Mesenchymal stem cell (in vitro differentiated cells and primary cell): ENCODE measurements at regions not wholly inside any gene's neighbourhood (a gene's known extent, or its start where the extent isn't known, plus 50 kb on each side); places are given as distances from the start of the nearest gene placed in this dataset.

Experiments
- DNase-seq: peaks from one replicate; pipeline ENCODE4 v3.0.0-alpha.2; 2013
- H2AFZ ChIP-seq: one replicate; pipeline ENCODE4 v1.6.1; 2013; ENCODE audit warnings: low read depth, mild to moderate bottlenecking, control low read depth, inconsistent platforms, low read length, moderate library complexity
- H2AK5ac ChIP-seq: 2 replicates; pipeline ENCODE4 v1.6.1; 2013; ENCODE audit warnings: low read length, moderate library complexity, mild to moderate bottlenecking, inconsistent platforms; ENCODE audit not compliant: severe bottlenecking
- H2BK120ac ChIP-seq: one replicate; pipeline ENCODE4 v1.6.1; 2013; ENCODE audit warnings: low read depth, mild to moderate bottlenecking, inconsistent platforms, low read length, moderate library complexity
- H2BK12ac ChIP-seq, 2 experiments: one replicate each; pipeline ENCODE4 v1.6.1; 2013; ENCODE audit warnings: inconsistent platforms in 2 of 2, low read length in 2 of 2, mild to moderate bottlenecking in 2 of 2, moderate library complexity in 2 of 2, control low read depth in 1 of 2
- H2BK15ac ChIP-seq: one replicate; pipeline ENCODE4 v1.6.1; 2013; ENCODE audit warnings: mild to moderate bottlenecking, low read depth, inconsistent platforms; ENCODE audit not compliant: poor library complexity, severe bottlenecking
- H2BK5ac ChIP-seq: 2 replicates; pipeline ENCODE4 v1.6.1; 2013; ENCODE audit warnings: low read depth, mild to moderate bottlenecking, low read length, control low read depth, inconsistent platforms; ENCODE audit not compliant: poor library complexity, severe bottlenecking
- H3K14ac ChIP-seq, 2 experiments: one replicate each; pipeline ENCODE4 v1.6.1; 2013; ENCODE audit warnings: inconsistent platforms in 2 of 2, low read length in 2 of 2, control low read depth in 1 of 2, mild to moderate bottlenecking in 1 of 2, moderate library complexity in 1 of 2
- H3K18ac ChIP-seq, 2 experiments: one replicate each; pipeline ENCODE4 v1.6.1; 2013; ENCODE audit warnings: inconsistent platforms in 2 of 2, low read length in 2 of 2, control low read depth in 1 of 2, low read depth in 1 of 2, mild to moderate bottlenecking in 1 of 2
- H3K23ac ChIP-seq, 2 experiments: one replicate each; pipeline ENCODE4 v1.6.1; 2013; ENCODE audit warnings: inconsistent platforms in 2 of 2, low read length in 2 of 2, mild to moderate bottlenecking in 2 of 2, moderate library complexity in 2 of 2, control low read depth in 1 of 2
- H3K27ac ChIP-seq: 2 replicates; pipeline ENCODE4 v1.5.1; 2013; ENCODE audit warnings: mild to moderate bottlenecking, moderate library complexity, low read length, control low read depth, inconsistent platforms; ENCODE audit not compliant: poor library complexity, severe bottlenecking
- H3K27me3 ChIP-seq, 2 experiments: 2 replicates each; pipeline versions ENCODE4 v1.6.1 to v1.7.0; 2013; ENCODE audit warnings: low read length in 2 of 2, mild to moderate bottlenecking in 2 of 2, moderate library complexity in 2 of 2, control low read depth in 1 of 2, inconsistent platforms in 1 of 2; ENCODE audit not compliant: control insufficient read depth in 1 of 2, insufficient read depth in 1 of 2
- H3K36me3 ChIP-seq, 2 experiments: 2 replicates each; pipeline versions ENCODE4 v1.6.1 to v1.7.0; 2013; ENCODE audit warnings: low read length in 2 of 2, control low read depth in 1 of 2, inconsistent platforms in 1 of 2, low read depth in 1 of 2, mild to moderate bottlenecking in 1 of 2; ENCODE audit not compliant: insufficient read depth in 2 of 2, control insufficient read depth in 1 of 2
- H3K4ac ChIP-seq, 2 experiments: one replicate each; pipeline ENCODE4 v1.6.1; 2013; ENCODE audit warnings: inconsistent platforms in 2 of 2, low read length in 2 of 2, mild to moderate bottlenecking in 2 of 2, moderate library complexity in 2 of 2, control low read depth in 1 of 2, low read depth in 1 of 2
- H3K4me1 ChIP-seq: 2 replicates; pipeline ENCODE4 v1.6.1; 2013; ENCODE audit warnings: low read depth, low read length, control low read depth; ENCODE audit not compliant: control insufficient read depth, insufficient read depth
- H3K4me2 ChIP-seq: 2 replicates; pipeline ENCODE4 v1.6.1; 2013; ENCODE audit warnings: low read length, mild to moderate bottlenecking, inconsistent platforms; ENCODE audit not compliant: poor library complexity, severe bottlenecking
- H3K4me3 ChIP-seq, 2 experiments: 2 replicates each; pipeline versions ENCODE4 v1.5.1 to v1.7.0; 2013; ENCODE audit warnings: low read length in 2 of 2, mild to moderate bottlenecking in 2 of 2, control low read depth in 1 of 2, low read depth in 1 of 2; ENCODE audit not compliant: insufficient read depth in 1 of 2
- H3K79me1 ChIP-seq: replicated peaks from 2 replicates; pipeline ENCODE4 v1.6.1; 2013; ENCODE audit warnings: mild to moderate bottlenecking, control low read depth, low read length, inconsistent platforms; ENCODE audit not compliant: poor library complexity, severe bottlenecking
- H3K9ac ChIP-seq: 2 replicates; pipeline ENCODE4 v1.7.0; 2013; ENCODE audit warnings: mild to moderate bottlenecking, low read length, moderate library complexity
- H3K9me3 ChIP-seq: 2 replicates; pipeline ENCODE4 v1.7.0; 2013; ENCODE audit warnings: mild to moderate bottlenecking, low read length; ENCODE audit not compliant: control insufficient read depth
- H4K8ac ChIP-seq: one replicate; pipeline ENCODE4 v1.6.1; 2013; ENCODE audit warnings: inconsistent platforms, mild to moderate bottlenecking, low read length, moderate library complexity
- H4K91ac ChIP-seq: one replicate; pipeline ENCODE4 v1.6.1; 2013; ENCODE audit warnings: mild to moderate bottlenecking, low read length, inconsistent platforms
- whole genome bisulfite sequencing: methylation state at CpG from one replicate; pipeline ENCODE4 v1.1.7; 2013; ENCODE audit warnings: mixed read lengths; 5-methylcytosine and 5-hydroxymethylcytosine counted together

DNA sequence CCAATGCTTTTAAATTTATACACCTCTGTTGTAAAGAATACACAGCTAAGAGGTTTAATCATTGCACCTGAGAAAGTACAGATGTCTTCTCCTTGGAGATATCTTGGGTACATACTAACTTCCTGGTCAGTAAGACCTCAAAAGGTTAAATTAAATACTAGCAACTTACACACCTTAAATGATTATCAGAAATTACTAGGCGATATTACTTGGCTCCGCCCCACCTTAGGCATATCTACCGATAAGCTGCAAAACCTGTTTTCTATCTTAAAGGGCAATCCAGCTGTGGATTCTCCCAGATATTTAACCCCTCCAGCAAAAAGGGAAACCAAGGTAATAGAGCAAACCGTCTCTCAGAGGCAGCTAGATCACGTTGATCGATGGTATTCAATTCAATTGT is 819.4 kb downstream of the FAM133A start:
- Histone ChIP-seq H3K9ac (no peak overlapping the region), H2BK5ac (no peak overlapping the region), H3K4me2 (no peak overlapping the region), H3K79me1 (no peaks in the 10 kb centered on the region), H3K4ac (no peak overlapping the region), H3K9me3 (peaks cover 15% of the 10 kb centered on the region), H2BK15ac (no peak overlapping the region), H3K4me3 (no peak overlapping the region), H3K14ac (no peak overlapping the region), H4K8ac (no peak overlapping the region), H3K27ac (no peak overlapping the region), H3K27me3 (no peaks in the 10 kb centered on the region), H3K36me3 (no peaks in the 10 kb centered on the region), H4K91ac (no peak overlapping the region), H2BK12ac (no peak overlapping the region), H2AK5ac (no peak overlapping the region), H3K23ac (no peak overlapping the region), H3K18ac (no peak overlapping the region), H3K4me1 (no peaks in the 10 kb centered on the region), H2AFZ (no peak overlapping the region), H2BK120ac (no peak overlapping the region)
- WGBS, result 89% methylated on average over 6 of the region's 6 CpGs
- no peak for DNase-seq

DNA sequence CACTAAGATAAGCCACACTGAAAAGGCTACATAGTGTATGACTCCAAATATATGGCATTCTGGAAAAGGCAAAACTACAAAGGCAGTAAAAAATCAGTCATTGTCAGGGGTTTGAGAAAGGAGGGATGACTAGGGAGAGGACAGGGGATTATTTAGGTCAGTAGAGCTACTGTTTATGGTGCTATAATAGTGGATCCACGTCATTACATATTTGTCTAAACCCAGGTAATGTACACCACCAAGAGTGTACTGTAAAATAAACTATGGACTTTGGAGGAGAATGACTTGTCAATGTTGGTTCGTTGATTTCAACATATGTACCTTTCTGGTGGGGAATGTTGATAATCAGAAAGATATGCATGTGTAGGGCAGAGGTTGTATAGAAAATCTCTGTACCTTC is 837.6 kb downstream of the FAM133A start:
- H2BK120ac ChIP-seq, result no peak overlapping the region
- no peaks in the 10 kb centered on the region for H3K27me3 ChIP-seq
- no peaks in the 10 kb centered on the region for H3K4me1 ChIP-seq
- H4K8ac ChIP-seq, result no peak overlapping the region
- no peaks in the 10 kb centered on the region for H3K79me1 ChIP-seq
- H3K9ac ChIP-seq, result no peak overlapping the region
- no peak overlapping the region for H3K14ac ChIP-seq
- H3K4me2 ChIP-seq, result no peak overlapping the region
- H3K9me3 ChIP-seq, result no peaks in the 10 kb centered on the region
- H3K4me3 ChIP-seq, result no peak overlapping the region
- H3K27ac ChIP-seq, result no peak overlapping the region
- no peak for DNase-seq
- H2BK5ac ChIP-seq, result no peak overlapping the region
- no peak overlapping the region for H2AFZ ChIP-seq
- no peak overlapping the region for H2BK12ac ChIP-seq
- H4K91ac ChIP-seq, result no peak overlapping the region
- no peaks in the 10 kb centered on the region for H3K36me3 ChIP-seq
- H3K4ac ChIP-seq, result no peak overlapping the region
- H2AK5ac ChIP-seq, result no peak overlapping the region
- WGBS, result no CpG with 5 or more reads among the region's 2 CpGs
- H3K23ac ChIP-seq, result no peak overlapping the region
- H3K18ac ChIP-seq, result no peak overlapping the region
- no peak overlapping the region for H2BK15ac ChIP-seq

DNA sequence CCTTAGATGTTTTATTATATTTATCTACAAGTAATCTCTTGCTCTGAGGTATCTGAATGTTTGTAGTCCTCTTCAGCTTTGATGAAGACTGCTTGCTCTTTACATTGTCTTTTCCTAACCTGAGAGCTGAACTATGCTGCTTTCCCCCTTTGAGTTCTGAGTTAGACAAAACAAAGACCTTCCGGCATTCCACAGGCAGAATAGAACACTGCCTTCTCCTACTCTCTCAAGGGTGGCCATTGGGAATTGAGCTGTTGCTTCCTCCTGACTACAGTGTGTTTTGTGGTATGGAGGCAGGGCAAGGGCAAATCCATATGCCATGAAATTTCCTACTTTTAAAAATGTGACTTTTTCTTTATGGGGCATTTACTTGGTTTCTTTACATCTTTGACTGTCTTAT is 841.0 kb downstream of the FAM133A start:
- Histone ChIP-seq H2BK120ac (no peak overlapping the region), H3K9me3 (peaks cover 3% of the 10 kb centered on the region), H3K14ac (no peak overlapping the region), H3K18ac (no peak overlapping the region), H3K4me2 (no peak overlapping the region), H3K79me1 (no peaks in the 10 kb centered on the region), H3K27ac (no peak overlapping the region), H2BK12ac (no peak overlapping the region), H4K91ac (no peak overlapping the region), H3K36me3 (no peaks in the 10 kb centered on the region), H4K8ac (no peak overlapping the region), H3K27me3 (no peaks in the 10 kb centered on the region), H3K4ac (no peak overlapping the region), H2BK15ac (no peak overlapping the region), H3K23ac (no peak overlapping the region), H3K4me3 (no peak overlapping the region), H3K4me1 (no peaks in the 10 kb centered on the region), H3K9ac (no peak overlapping the region), H2AFZ (no peak overlapping the region), H2BK5ac (no peak overlapping the region), H2AK5ac (no peak overlapping the region)
- DNase-seq, result no peak
- no CpG with 5 or more reads among the region's 1 CpG for WGBS

DNA sequence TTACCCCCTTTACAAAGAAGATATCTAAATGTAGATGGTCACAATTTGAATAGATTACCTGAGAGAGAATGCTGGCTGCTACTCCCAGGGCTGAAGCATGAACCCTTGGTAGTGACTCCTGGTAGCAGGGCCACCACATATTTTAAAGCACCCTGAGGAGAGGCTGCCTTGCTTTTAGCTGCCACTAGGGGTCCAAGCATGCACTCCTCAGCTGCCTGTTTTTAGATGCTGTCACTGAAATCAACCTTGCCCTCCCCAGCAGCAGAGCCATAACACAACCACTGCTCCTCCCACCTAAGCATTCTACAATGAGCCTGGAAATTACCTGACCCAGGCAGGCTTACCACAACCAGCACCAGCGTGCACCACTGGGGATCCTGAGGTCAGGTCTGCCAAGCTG is 850.9 kb downstream of the FAM133A start:
- Histone ChIP-seq H2BK15ac (no peak overlapping the region), H2BK5ac (no peak overlapping the region), H3K18ac (no peak overlapping the region), H3K4me3 (no peak overlapping the region), H3K27ac (no peak overlapping the region), H3K4me2 (no peak overlapping the region), H3K27me3 (no peaks in the 10 kb centered on the region), H2AK5ac (no peak overlapping the region), H4K91ac (no peak overlapping the region), H3K23ac (no peak overlapping the region), H3K4me1 (no peaks in the 10 kb centered on the region), H4K8ac (no peak overlapping the region), H3K14ac (no peak overlapping the region), H3K36me3 (no peaks in the 10 kb centered on the region), H2BK120ac (no peak overlapping the region), H2BK12ac (no peak overlapping the region), H3K9ac (no peak overlapping the region), H3K79me1 (no peaks in the 10 kb centered on the region), H3K4ac (no peak overlapping the region), H2AFZ (no peak overlapping the region), H3K9me3 (peaks cover 27% of the 10 kb centered on the region)
- no peak for DNase-seq
- 33% methylated on average over 1 of the region's 1 CpG for WGBS
